ENCODE measurements at regions not wholly inside any gene's neighbourhood (a gene's known extent, or its start where the extent isn't known, plus 50 kb on each side); places are given as distances from the start of the nearest gene placed in this dataset.
A peak's percentile ranks its signal among the peaks of the same experiment; 100 is the strongest.

GRCh38 chr4:110854021-110854678 lies 231.3 kb upstream of the PITX2 start:
- Mint-ChIP-seq H3K4me1 (ENCODE audit: low read depth, unreplicated experiment) (peaks cover 18% of the 10 kb centered on the region), H3K36me3 (ENCODE audit: insufficient read depth, unreplicated experiment) (no peaks in the 10 kb centered on the region), H3K4me3 (ENCODE audit: unreplicated experiment) (peak overlapping the region; percentile 28), H3K27ac (ENCODE audit: unreplicated experiment) (no peak overlapping the region), H3K27me3 (ENCODE audit: insufficient read depth, unreplicated experiment) (no peaks in the 10 kb centered on the region), H3K9me3 (ENCODE audit: unreplicated experiment) (no peaks in the 10 kb centered on the region)
- ChIA-PET CTCF (interaction anchor here (0.5 kb wide), 1 partner anchor 9 kb away, joined by 4 read pairs; no protein-coding TSS in a partner anchor), POLR2A (interaction anchor here (0.6 kb wide), 1 partner anchor 243 kb away, joined by 7 read pairs; no protein-coding TSS in a partner anchor)
- no TSS peak for BruUV-seq (replicated peaks)
- H3K4me1 ChIP-seq = peaks cover 30% of the 10 kb centered on the region
- H3K27me3 ChIP-seq (replicated peaks; ENCODE audit: control insufficient read depth, insufficient read depth, low read length) = no peaks in the 10 kb centered on the region
- no peaks in the 10 kb centered on the region for H3K36me3 ChIP-seq (ENCODE audit: control insufficient read depth, insufficient read depth, low read length)
- H3K4me3 ChIP-seq (ENCODE audit: low read depth, low read length) = no peak overlapping the region
- no peaks in the 10 kb centered on the region for H3K9me3 ChIP-seq
- intact Hi-C loops (cut with micrococcal nuclease; ENCODE audit: unreplicated experiment) = loop anchor here (1.0 to 10.0 kb wide), 2 partner anchors 73 to 101 kb away; no protein-coding TSS in a partner anchor
- no peak for TF ChIP-seq CTCF (IDR thresholded peaks at IDR 0.05; ENCODE audit: insufficient read depth in 1 of 2, low read depth in 1 of 2, low read length in 1 of 2, severe bottlenecking in 1 of 2, unreplicated experiment in 1 of 2)
- DNase-seq = peak in 1 of 2 experiments; percentile 32

- Mint-ChIP-seq H3K27ac (ENCODE audit: unreplicated experiment) (no peak overlapping the region), H3K9me3 (ENCODE audit: unreplicated experiment) (no peaks in the 10 kb centered on the region), H3K36me3 (ENCODE audit: insufficient read depth, unreplicated experiment) (no peaks in the 10 kb centered on the region), H3K4me1 (ENCODE audit: low read depth, unreplicated experiment) (no peaks in the 10 kb centered on the region), H3K4me3 (ENCODE audit: unreplicated experiment) (no peak overlapping the region), H3K27me3 (ENCODE audit: insufficient read depth, unreplicated experiment) (no peaks in the 10 kb centered on the region)
- intact Hi-C loops (cut with micrococcal nuclease; ENCODE audit: unreplicated experiment) = no loop called here
- no peak for TF ChIP-seq CTCF (IDR thresholded peaks at IDR 0.05; ENCODE audit: insufficient read depth in 1 of 2, low read depth in 1 of 2, low read length in 1 of 2, severe bottlenecking in 1 of 2, unreplicated experiment in 1 of 2)
- ChIA-PET CTCF (no interaction called here), POLR2A (no interaction called here)
- DNase-seq = no peak
- Histone ChIP-seq H3K9me3 (no peaks in the 10 kb centered on the region), H3K4me1 (no peaks in the 10 kb centered on the region; the same call in 1 of the 2 replicates), H3K36me3 (ENCODE audit: control insufficient read depth, insufficient read depth, low read length) (no peaks in the 10 kb centered on the region), H3K4me3 (ENCODE audit: low read depth, low read length) (no peak overlapping the region), H3K27me3 (replicated peaks; ENCODE audit: control insufficient read depth, insufficient read depth, low read length) (no peaks in the 10 kb centered on the region)
- no TSS peak for BruUV-seq (replicated peaks)
Measured at GRCh38 chr4:110860125-110860524, 237.2 kb upstream of the PITX2 start.

GRCh38 chr4:110860901-110861300 lies 238.0 kb upstream of the PITX2 start:
- Histone ChIP-seq H3K27me3 (replicated peaks; ENCODE audit: control insufficient read depth, insufficient read depth, low read length) (no peaks in the 10 kb centered on the region), H3K4me3 (ENCODE audit: low read depth, low read length) (no peak overlapping the region), H3K36me3 (ENCODE audit: control insufficient read depth, insufficient read depth, low read length) (no peaks in the 10 kb centered on the region), H3K9me3 (no peaks in the 10 kb centered on the region), H3K4me1 (no peaks in the 10 kb centered on the region)
- ChIA-PET POLR2A (no interaction called here), CTCF (no interaction called here)
- DNase-seq = no peak
- no peak overlapping the region for H3K4me3 Mint-ChIP-seq (ENCODE audit: unreplicated experiment)
- BruUV-seq (replicated peaks) = no TSS peak
- H3K36me3 Mint-ChIP-seq (ENCODE audit: insufficient read depth, unreplicated experiment) = no peaks in the 10 kb centered on the region
- H3K9me3 Mint-ChIP-seq (ENCODE audit: unreplicated experiment) = no peaks in the 10 kb centered on the region
- TF ChIP-seq CTCF (IDR thresholded peaks at IDR 0.05; ENCODE audit: insufficient read depth in 1 of 2, low read depth in 1 of 2, low read length in 1 of 2, severe bottlenecking in 1 of 2, unreplicated experiment in 1 of 2) = no peak
- intact Hi-C loops (cut with micrococcal nuclease; ENCODE audit: unreplicated experiment) = no loop called here
- no peaks in the 10 kb centered on the region for H3K27me3 Mint-ChIP-seq (ENCODE audit: insufficient read depth, unreplicated experiment)
- H3K4me1 Mint-ChIP-seq (ENCODE audit: low read depth, unreplicated experiment) = peaks cover 1% of the 10 kb centered on the region
- H3K27ac Mint-ChIP-seq (ENCODE audit: unreplicated experiment) = no peak overlapping the region
